ENCODE measurements at regions not wholly inside any gene's neighbourhood (a gene's known extent, or its start where the extent isn't known, plus 50 kb on each side); places are given as distances from the start of the nearest gene placed in this dataset.
"Not testable (repeated sequence)": the region's sequence is repeated elsewhere in the genome, so short reads cannot be mapped to it uniquely, and the experiment has no call there.

GRCh38 chr5:36507332-36507952 lies 99.0 kb upstream of the SLC1A3 start:
- H3K4me3 Mint-ChIP-seq, result no peak overlapping the region
- no peaks in the 10 kb centered on the region for H3K9me3 Mint-ChIP-seq
- ChIA-PET CTCF (interaction anchor here (1.0 to 3.9 kb wide), 8 partner anchors 10 to 428 kb away, joined by 3 to 17 read pairs (median 6); partner anchors contain the start of gene NADK2), POLR2A (no interaction called here)
- intact Hi-C loops (cut with micrococcal nuclease), result loop anchor here (1.0 to 10.0 kb wide), 7 partner anchors 93 to 1413 kb away; no protein-coding TSS in a partner anchor
- no peak overlapping the region for H3K27ac Mint-ChIP-seq
- ATAC-seq (ENCODE audit: low read depth) (peak; percentile 28), DNase-seq (peak; percentile 56)
- H3K27me3 Mint-ChIP-seq, result peaks cover 13% of the 10 kb centered on the region
- H3K36me3 Mint-ChIP-seq (ENCODE audit: low read depth), result no peaks in the 10 kb centered on the region
- H3K4me1 Mint-ChIP-seq, result no peaks in the 10 kb centered on the region
- TF ChIP-seq CTCF (IDR thresholded peaks at IDR 0.05), result peak; percentile 48

GRCh38 chr5:36508331-36508730 lies 98.1 kb upstream of the SLC1A3 start:
- ATAC-seq (ENCODE audit: low read depth); H3K36me3 Mint-ChIP-seq (ENCODE audit: low read depth); H3K4me3 Mint-ChIP-seq; DNase-seq; H3K4me1 Mint-ChIP-seq; POLR2A ChIA-PET; H3K27ac Mint-ChIP-seq; H3K9me3 Mint-ChIP-seq: not testable (repeated sequence)
- CTCF ChIA-PET, result interaction anchor here (1.0 to 3.5 kb wide), 6 partner anchors 9 to 429 kb away, joined by 3 to 17 read pairs (median 5); partner anchors contain the start of gene NADK2
- H3K27me3 Mint-ChIP-seq, result peaks cover 13% of the 10 kb centered on the region
- intact Hi-C loops (cut with micrococcal nuclease), result loop anchor here (10.0 kb wide), 1 partner anchor 1414 kb away; no protein-coding TSS in a partner anchor

GRCh38 chr5:36513647-36514046 lies 92.8 kb upstream of the SLC1A3 start:
- H3K4me1 Mint-ChIP-seq; POLR2A ChIA-PET; H3K9me3 Mint-ChIP-seq; H3K27ac Mint-ChIP-seq; intact Hi-C loops (cut with micrococcal nuclease); H3K36me3 Mint-ChIP-seq (ENCODE audit: low read depth); CTCF ChIA-PET; DNase-seq; ATAC-seq (ENCODE audit: low read depth); H3K4me3 Mint-ChIP-seq: not testable (repeated sequence)
- peaks cover 10% of the 10 kb centered on the region for H3K27me3 Mint-ChIP-seq

GRCh38 chr5:36519881-36520280 lies 86.5 kb upstream of the SLC1A3 start:
- H3K4me3 Mint-ChIP-seq, result no peak overlapping the region
- H3K4me1 Mint-ChIP-seq, result no peaks in the 10 kb centered on the region
- ATAC-seq (ENCODE audit: low read depth), result no peak
- DNase-seq, result no peak
- peaks cover 7% of the 10 kb centered on the region for H3K9me3 Mint-ChIP-seq
- ChIA-PET POLR2A (no interaction called here), CTCF (no interaction called here)
- intact Hi-C loops (cut with micrococcal nuclease), result no loop called here
- peaks cover 2% of the 10 kb centered on the region for H3K27me3 Mint-ChIP-seq
- TF ChIP-seq CTCF (IDR thresholded peaks at IDR 0.05), result no peak
- no peaks in the 10 kb centered on the region for H3K36me3 Mint-ChIP-seq (ENCODE audit: low read depth)
- no peak overlapping the region for H3K27ac Mint-ChIP-seq

- no peak for TF ChIP-seq CTCF (IDR thresholded peaks at IDR 0.05)
- intact Hi-C loops (cut with micrococcal nuclease), result no loop called here
- Mint-ChIP-seq H3K4me3 (no peak overlapping the region), H3K27me3 (peaks cover 2% of the 10 kb centered on the region), H3K27ac (no peak overlapping the region), H3K9me3 (peaks cover 7% of the 10 kb centered on the region), H3K4me1 (no peaks in the 10 kb centered on the region), H3K36me3 (ENCODE audit: low read depth) (no peaks in the 10 kb centered on the region)
- ATAC-seq (ENCODE audit: low read depth), result no peak
- ChIA-PET CTCF (no interaction called here), POLR2A (no interaction called here)
- no peak for DNase-seq
Measured at GRCh38 chr5:36521219-36521618, 85.2 kb upstream of the SLC1A3 start.

- ChIA-PET CTCF (no interaction called here), POLR2A (no interaction called here)
- peaks cover 2% of the 10 kb centered on the region for H3K27me3 Mint-ChIP-seq
- DNase-seq, result no peak
- intact Hi-C loops (cut with micrococcal nuclease), result no loop called here
- H3K36me3 Mint-ChIP-seq (ENCODE audit: low read depth), result no peaks in the 10 kb centered on the region
- no peak overlapping the region for H3K4me3 Mint-ChIP-seq
- no peak for TF ChIP-seq CTCF (IDR thresholded peaks at IDR 0.05)
- ATAC-seq (ENCODE audit: low read depth), result no peak
- no peaks in the 10 kb centered on the region for H3K4me1 Mint-ChIP-seq
- peaks cover 7% of the 10 kb centered on the region for H3K9me3 Mint-ChIP-seq
- no peak overlapping the region for H3K27ac Mint-ChIP-seq
Measured at GRCh38 chr5:36521838-36522745, 84.3 kb upstream of the SLC1A3 start.
